Parathyroid adenoma (tissue), 2 donors: ENCODE measurements at regions not wholly inside any gene's neighbourhood (a gene's known extent, or its start where the extent isn't known, plus 50 kb on each side); places are given as distances from the start of the nearest gene placed in this dataset.
"Not testable (repeated sequence)": the region's sequence is repeated elsewhere in the genome, so short reads cannot be mapped to it uniquely, and the experiment has no call there.

Experiments used
- H2AFZ ChIP-seq: fragments of 300-600 bp; sonication (generic); one replicate; pipeline ENCODE4 v1.7.0; 2017; ENCODE audit warnings: antibody characterized with exemption, mild to moderate bottlenecking
- H3K27ac ChIP-seq: fragments of 300-600 bp; sonication (generic); one replicate; pipeline ENCODE4 v1.7.0; 2017
- H3K27me3 ChIP-seq: fragments of 300-600 bp; sonication (generic); one replicate; pipeline ENCODE4 v1.7.0; 2017; ENCODE audit warnings: low read length; ENCODE audit not compliant: control insufficient read depth, insufficient read depth
- H3K36me3 ChIP-seq: fragments of 300-600 bp; sonication (generic); one replicate; pipeline ENCODE4 v1.7.0; 2017; ENCODE audit warnings: low read length; ENCODE audit not compliant: control insufficient read depth, insufficient read depth
- H3K4me1 ChIP-seq: fragments of 300-600 bp; sonication (generic); one replicate; pipeline ENCODE4 v1.7.0; 2017; ENCODE audit warnings: control low read depth
- H3K4me2 ChIP-seq: fragments of 300-600 bp; sonication (generic); one replicate; pipeline ENCODE4 v1.7.0; 2017; ENCODE audit warnings: low read length
- H3K4me3 ChIP-seq: fragments of 300-600 bp; sonication (generic); one replicate; pipeline ENCODE4 v1.7.0; 2017; ENCODE audit warnings: low read depth, low read length
- H3K79me2 ChIP-seq: fragments of 300-600 bp; sonication (generic); one replicate; pipeline ENCODE4 v1.7.0; 2017; ENCODE audit warnings: control low read depth
- H3K9ac ChIP-seq: fragments of 300-600 bp; sonication (generic); one replicate; pipeline ENCODE4 v1.7.0; 2017; ENCODE audit warnings: mild to moderate bottlenecking
- H3K9me3 ChIP-seq: fragments of 300-600 bp; sonication (generic); one replicate; pipeline ENCODE4 v1.7.0; 2017; ENCODE audit warnings: low read length; ENCODE audit not compliant: control insufficient read depth
- CTCF ChIP-seq: fragments of 300-600 bp; sonication (generic); IDR thresholded peaks from one replicate; pipeline ENCODE4 v1.7.0; 2017; ENCODE audit warnings: antibody characterized with exemption, mild to moderate bottlenecking
- donor health status: primary hyperparathyroidism.

DNA sequence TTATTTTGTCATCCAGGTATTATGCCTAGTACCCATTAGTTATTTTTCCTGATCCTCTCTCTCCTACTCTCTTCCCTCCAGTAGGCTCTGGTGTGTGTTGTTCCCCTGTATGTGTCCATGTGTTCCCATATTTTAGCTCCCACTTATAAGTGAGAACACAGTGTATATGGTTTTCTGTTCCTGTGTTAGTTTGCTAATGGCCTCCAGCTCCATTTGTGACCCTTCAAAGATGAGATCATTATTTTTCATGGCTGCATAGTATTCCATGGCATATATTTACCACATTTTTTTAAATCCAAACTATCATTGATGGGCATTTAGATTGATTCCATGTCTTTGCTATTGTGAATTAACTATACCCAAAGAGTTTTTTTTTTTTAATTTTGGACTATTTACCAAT lies 1675.7 kb upstream of the B3GALT2 start:
- H2AFZ ChIP-seq, result no peak overlapping the region
- no peak overlapping the region for H3K9ac ChIP-seq
- H3K4me1 ChIP-seq, result no peaks in the 10 kb centered on the region
- no peaks in the 10 kb centered on the region for H3K27me3 ChIP-seq
- H3K27ac ChIP-seq, result no peak overlapping the region
- no peak for TF ChIP-seq CTCF
- H3K79me2 ChIP-seq, result no peaks in the 10 kb centered on the region
- no peak overlapping the region for H3K4me3 ChIP-seq
- no peaks in the 10 kb centered on the region for H3K9me3 ChIP-seq
- H3K4me2 ChIP-seq, result no peak overlapping the region
- no peaks in the 10 kb centered on the region for H3K36me3 ChIP-seq

GRCh38 chr1:194860248-194861201 lies 1674.1 kb upstream of the B3GALT2 start:
- Histone ChIP-seq H3K27me3 (no peaks in the 10 kb centered on the region), H3K4me2 (no peak overlapping the region), H3K4me1 (no peaks in the 10 kb centered on the region), H3K36me3 (no peaks in the 10 kb centered on the region), H3K9ac (no peak overlapping the region), H3K4me3 (no peak overlapping the region), H2AFZ (no peak overlapping the region), H3K27ac (no peak overlapping the region), H3K79me2 (no peaks in the 10 kb centered on the region), H3K9me3 (no peaks in the 10 kb centered on the region)
- TF ChIP-seq CTCF, result no peak

DNA sequence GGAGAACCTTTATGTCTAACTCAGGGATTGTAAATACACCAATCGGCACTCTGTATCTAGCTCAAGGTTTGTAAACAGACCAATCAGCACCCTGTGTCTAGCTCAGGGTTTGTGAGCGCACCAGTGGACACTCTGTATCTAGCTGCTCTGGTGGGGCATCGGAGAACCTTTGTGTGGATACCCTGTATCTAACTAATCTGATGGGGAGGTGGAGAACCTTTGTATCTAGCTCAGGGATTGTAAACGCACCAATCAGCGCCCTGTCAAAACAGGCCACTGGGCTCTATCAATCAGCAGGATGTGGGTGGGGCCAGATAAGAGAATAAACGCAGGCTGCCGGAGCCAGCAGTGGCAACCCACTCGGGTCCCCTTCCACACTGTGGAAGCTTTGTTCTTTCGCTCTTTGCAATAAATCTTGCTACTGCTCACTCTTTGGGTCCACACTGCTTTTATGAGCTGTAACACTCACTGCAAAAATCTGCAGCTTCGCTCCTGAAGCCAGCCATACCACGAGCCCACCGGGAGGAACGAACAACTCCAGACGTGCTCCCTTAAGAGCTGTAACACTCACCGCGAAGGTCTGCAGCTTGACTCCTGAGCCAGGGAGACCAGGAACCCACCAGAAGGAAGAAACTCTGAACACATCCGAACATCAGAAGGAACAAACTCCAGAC lies 1673.2 kb upstream of the B3GALT2 start:
- H3K4me1 ChIP-seq, H2AFZ ChIP-seq, H3K79me2 ChIP-seq, H3K4me3 ChIP-seq, H3K4me2 ChIP-seq, H3K9me3 ChIP-seq, H3K9ac ChIP-seq, H3K27me3 ChIP-seq, H3K27ac ChIP-seq, H3K36me3 ChIP-seq: not testable (repeated sequence)

GRCh38 chr1:194858811-194859480 lies 1672.5 kb upstream of the B3GALT2 start:
- not testable (repeated sequence) for H3K4me3 ChIP-seq, H3K4me2 ChIP-seq, H3K9me3 ChIP-seq, H3K36me3 ChIP-seq, H3K4me1 ChIP-seq, H3K27me3 ChIP-seq, H3K27ac ChIP-seq, H2AFZ ChIP-seq, H3K79me2 ChIP-seq, H3K9ac ChIP-seq

GRCh38 chr1:194857413-194857812 lies 1671.0 kb upstream of the B3GALT2 start:
- Histone ChIP-seq H3K79me2 (no peaks in the 10 kb centered on the region), H3K27me3 (no peaks in the 10 kb centered on the region), H3K4me1 (no peaks in the 10 kb centered on the region), H3K27ac (no peak overlapping the region), H3K36me3 (no peaks in the 10 kb centered on the region), H3K9me3 (no peaks in the 10 kb centered on the region), H3K4me2 (no peak overlapping the region), H3K9ac (no peak overlapping the region), H2AFZ (no peak overlapping the region), H3K4me3 (no peak overlapping the region)
- TF ChIP-seq CTCF, result no peak
